SK-N-SH (cell line): ENCODE measurements at regions not wholly inside any gene's neighbourhood (a gene's known extent, or its start where the extent isn't known, plus 50 kb on each side); places are given as distances from the start of the nearest gene placed in this dataset.

ENCODE experiments used
- CTCF ChIA-PET: fragments of 300-600, 350-600 bp; formaldehyde crosslinking; extraction: SDS; loops from one replicate; lab custom pipeline; 2021; lab: Yijun Ruan, JAX
- POLR2A ChIA-PET: fragments of 350-600 bp; sonication (Branson Sonifier 250); formaldehyde crosslinking; extraction: SDS; loops from one replicate; lab custom pipeline; 2020; ENCODE audit warnings: antibody characterized with exemption, inconsistent platforms; lab: Yijun Ruan, JAX
- DNase-seq: peaks from one replicate; pipeline ENCODE4 v3.0.0; 2012
- H2AFZ ChIP-seq: fragments of 200-600 bp; sonication (generic); 2 replicates; pipeline ENCODE4 v1.8.1; 2016; ENCODE audit warnings: antibody characterized with exemption, mild to moderate bottlenecking, low read depth
- H3F3A ChIP-seq: fragments of 200-600 bp; sonication (generic); replicated peaks from 2 replicates; pipeline ENCODE3; 2016; ENCODE audit warnings: antibody characterized with exemption, mild to moderate bottlenecking; ENCODE audit not compliant: insufficient read depth
- H3K27ac ChIP-seq, 2 experiments: fragments of 200-500 bp in 1 of 2; fragments of 200-600 bp in 1 of 2; sonication (Bioruptor generic) in 1 of 2; sonication (generic), shearing (Covaris generic) in 1 of 2; 2 replicates each; pipeline versions ENCODE4 v1.5.1 to v1.6.1; 2014 to 2016; ENCODE audit warnings: low read depth in 2 of 2, inconsistent platforms in 1 of 2, low read length in 1 of 2, mild to moderate bottlenecking in 1 of 2, mixed read lengths in 1 of 2
- H3K27me3 ChIP-seq: fragments of 200-600 bp; sonication (generic), shearing (Covaris generic); 2 replicates; pipeline ENCODE4 v1.6.1; 2016; ENCODE audit warnings: mixed run types; ENCODE audit not compliant: insufficient read depth
- H3K36me3 ChIP-seq, 2 experiments: fragments of 200-500 bp in 1 of 2; fragments of 200-600 bp in 1 of 2; sonication (Bioruptor generic) in 1 of 2; sonication (generic) in 1 of 2; replicated peaks in 1 of 2; 2 replicates each; pipeline versions ENCODE3 to v1.5.1; 2014 to 2016; ENCODE audit warnings: low read length in 1 of 2, mild to moderate bottlenecking in 1 of 2; ENCODE audit not compliant: insufficient read depth in 2 of 2, control insufficient read depth in 1 of 2
- H3K4me1 ChIP-seq, 2 experiments: fragments of 200-500 bp in 1 of 2; fragments of 200-600 bp in 1 of 2; sonication (Bioruptor generic) in 1 of 2; sonication (generic), shearing (Covaris generic) in 1 of 2; 2 replicates each; pipeline versions ENCODE4 v1.5.1 to v1.6.1; 2014 to 2016; ENCODE audit warnings: low read depth in 1 of 2, low read length in 1 of 2, mixed run types in 1 of 2; ENCODE audit not compliant: insufficient read depth in 2 of 2, control insufficient read depth in 1 of 2
- H3K4me2 ChIP-seq: fragments of 200-600 bp; sonication (generic), shearing (Covaris generic); 2 replicates; pipeline ENCODE4 v1.6.1; 2017; ENCODE audit warnings: mixed run types
- H3K4me3 ChIP-seq, 2 experiments: fragments of 200-500 bp in 1 of 2; fragments of 200-600 bp in 1 of 2; sonication (Bioruptor generic) in 1 of 2; sonication (generic), shearing (Covaris generic) in 1 of 2; 2 replicates each; pipeline versions ENCODE4 v1.5.1 to v1.8.1; 2014 to 2016; ENCODE audit warnings: low read depth in 2 of 2, inconsistent platforms in 1 of 2, low read length in 1 of 2, mild to moderate bottlenecking in 1 of 2, mixed read lengths in 1 of 2, moderate library complexity in 1 of 2
- H3K79me2 ChIP-seq: fragments of 200-600 bp; sonication (generic); 2 replicates; pipeline ENCODE4 v1.8.1; 2017; ENCODE audit warnings: mild to moderate bottlenecking; ENCODE audit not compliant: insufficient read depth
- H3K9ac ChIP-seq: fragments of 200-600 bp; sonication (generic); 2 replicates; pipeline ENCODE4 v1.6.1; 2017; ENCODE audit warnings: mixed run types
- H3K9me2 ChIP-seq: fragments of 200-600 bp; sonication (generic); 2 replicates; pipeline ENCODE4 v1.6.1; 2017; ENCODE audit warnings: mixed run types
- H3K9me3 ChIP-seq: fragments of 200-600 bp; sonication (generic); 2 replicates; pipeline ENCODE4 v1.6.1; 2017; ENCODE audit warnings: mixed run types, mild to moderate bottlenecking, moderate library complexity
- H4K20me1 ChIP-seq: fragments of 200-600 bp; sonication (generic); 2 replicates; pipeline ENCODE4 v1.6.1; 2017; ENCODE audit warnings: mild to moderate bottlenecking, mixed run types; ENCODE audit not compliant: insufficient read depth
- CHD2 ChIP-seq: fragments of 150-350 bp; IDR thresholded peaks from 2 replicates; pipeline ENCODE4 v1.6.1; 2018; ENCODE audit warnings: low read length; ENCODE audit not compliant: partially characterized antibody
- CTCF ChIP-seq: fragments of 200-600 bp; sonication (generic); IDR thresholded peaks from 2 replicates; pipeline ENCODE4 v1.6.1; 2017; ENCODE audit warnings: antibody characterized with exemption, mild to moderate bottlenecking, moderate library complexity
- FOXJ3 ChIP-seq: sonication (generic); formaldehyde crosslinking; IDR thresholded peaks from 2 replicates; pipeline ENCODE4 v1.5.1; 2020; ENCODE audit warnings: mild to moderate bottlenecking, missing genetic modification reagents
- FOXM1 ChIP-seq: IDR thresholded peaks from 2 replicates; pipeline ENCODE4 v1.4.0; 2012; ENCODE audit warnings: low read depth, mild to moderate bottlenecking
- GABPA ChIP-seq: IDR thresholded peaks from 2 replicates; pipeline ENCODE4 v1.4.0; 2012; ENCODE audit warnings: low read depth, mild to moderate bottlenecking
- GATA2 ChIP-seq: sonication (generic); formaldehyde crosslinking; IDR thresholded peaks from 2 replicates; pipeline ENCODE4 v1.5.0; 2020; ENCODE audit warnings: mild to moderate bottlenecking, missing genetic modification reagents
- IRF3 ChIP-seq: fragments of 150-350 bp; IDR thresholded peaks from 2 replicates; pipeline ENCODE4 v1.6.1; 2016; ENCODE audit warnings: mild to moderate bottlenecking, low read depth, low read length
- JUND ChIP-seq: IDR thresholded peaks from 2 replicates; pipeline ENCODE4 v1.4.0; 2012
- MXI1 ChIP-seq: IDR thresholded peaks from 2 replicates; pipeline ENCODE4 v1.6.1; 2012; ENCODE audit warnings: mild to moderate bottlenecking, low read depth, low read length, improper control_type of control experiment
- NFIC ChIP-seq: IDR thresholded peaks from 2 replicates; pipeline ENCODE4 v1.4.0; 2012; ENCODE audit warnings: borderline replicate concordance
- NRF1 ChIP-seq: IDR thresholded peaks from 2 replicates; pipeline ENCODE4 v1.6.1; 2012; ENCODE audit warnings: low read depth, mild to moderate bottlenecking, low read length
- POLR2AphosphoS5 ChIP-seq: IDR thresholded peaks from 2 replicates; pipeline ENCODE4 v1.6.1; 2012; ENCODE audit warnings: low read depth, low read length
- RCOR1 ChIP-seq: fragments of 150-350 bp; IDR thresholded peaks from 2 replicates; pipeline ENCODE4 v1.6.1; 2017; ENCODE audit warnings: antibody characterized with exemption, low read length
- SIN3A ChIP-seq: IDR thresholded peaks from 2 replicates; pipeline ENCODE4 v1.6.1; 2012; ENCODE audit warnings: low read depth, mild to moderate bottlenecking, low read length, moderate library complexity, borderline replicate concordance
- USF1 ChIP-seq: IDR thresholded peaks from 2 replicates; pipeline ENCODE4 v1.4.0; 2012; ENCODE audit warnings: low read depth, borderline replicate concordance
- USF2 ChIP-seq: fragments of 150-350 bp; IDR thresholded peaks from 2 replicates; pipeline ENCODE4 v1.6.1; 2017; ENCODE audit warnings: antibody characterized with exemption, low read length, low read depth, borderline replicate concordance
- YY1 ChIP-seq: IDR thresholded peaks from 2 replicates; pipeline ENCODE4 v1.4.0; 2012; ENCODE audit warnings: low read depth, mild to moderate bottlenecking
- ZBTB33 ChIP-seq: IDR thresholded peaks from 2 replicates; pipeline ENCODE4 v1.4.0; 2012; ENCODE audit warnings: low read depth, borderline replicate concordance
- WGBS: methylation state at CpG from one replicate; pipeline ENCODE4 v1.1.6; 2017; ENCODE audit warnings: low lambda C conversion rate; 5-methylcytosine and 5-hydroxymethylcytosine counted together

- no peaks in the 10 kb centered on the region for H3K9me3 ChIP-seq
- no peak overlapping the region for H3K9ac ChIP-seq
- no peak overlapping the region for H3K4me3 ChIP-seq
- CTCF ChIA-PET: interaction anchor here (1.1 kb wide), 2 partner anchors 12 to 308 kb away, joined by 3 read pairs; partner anchors contain the start of gene GRPR
- H2AFZ ChIP-seq: no peak overlapping the region
- no peaks in the 10 kb centered on the region for H3K79me2 ChIP-seq
- WGBS: 94% methylated on average over 1 of the region's 1 CpG
- TF ChIP-seq IRF3: no peak
- no peak for TF ChIP-seq USF1
- TF ChIP-seq JUND: no peak
- TF ChIP-seq RCOR1: no peak
- no peak for TF ChIP-seq GABPA
- TF ChIP-seq GATA2 (CRISPR knock-in tag): no peak
- no peak for TF ChIP-seq NRF1
- no peak for TF ChIP-seq USF2
- TF ChIP-seq YY1: no peak
- TF ChIP-seq ZBTB33: no peak
- TF ChIP-seq MXI1: no peak
- TF ChIP-seq POLR2AphosphoS5: no peak
- no peak for TF ChIP-seq FOXM1
- TF ChIP-seq CTCF: no peak
- TF ChIP-seq FOXJ3 (CRISPR knock-in tag): no peak
- no peak for TF ChIP-seq SIN3A
- TF ChIP-seq NFIC: no peak
- TF ChIP-seq CHD2: no peak
- TF ChIP-seq, all 33 proteins: peak for 0
- Histone ChIP-seq H3K9me2 (no peaks in the 10 kb centered on the region), H4K20me1 (no peaks in the 10 kb centered on the region), H3K27me3 (no peaks in the 10 kb centered on the region), H3K27ac (no peak overlapping the region), H3F3A (no peaks in the 10 kb centered on the region), H3K36me3 (no peaks in the 10 kb centered on the region), H3K4me1 (no peaks in the 10 kb centered on the region), H3K4me2 (no peak overlapping the region)
- DNase-seq: no peak
- POLR2A ChIA-PET: no interaction called here
Measured at GRCh38 chrX:16431266-16431665, 218.7 kb upstream of the S100G start.
